ENCODE measurements at regions not wholly inside any gene's neighbourhood (a gene's known extent, or its start where the extent isn't known, plus 50 kb on each side); places are given as distances from the start of the nearest gene placed in this dataset.
"Not testable (repeated sequence)": the region's sequence is repeated elsewhere in the genome, so short reads cannot be mapped to it uniquely, and the experiment has no call there.

DNA sequence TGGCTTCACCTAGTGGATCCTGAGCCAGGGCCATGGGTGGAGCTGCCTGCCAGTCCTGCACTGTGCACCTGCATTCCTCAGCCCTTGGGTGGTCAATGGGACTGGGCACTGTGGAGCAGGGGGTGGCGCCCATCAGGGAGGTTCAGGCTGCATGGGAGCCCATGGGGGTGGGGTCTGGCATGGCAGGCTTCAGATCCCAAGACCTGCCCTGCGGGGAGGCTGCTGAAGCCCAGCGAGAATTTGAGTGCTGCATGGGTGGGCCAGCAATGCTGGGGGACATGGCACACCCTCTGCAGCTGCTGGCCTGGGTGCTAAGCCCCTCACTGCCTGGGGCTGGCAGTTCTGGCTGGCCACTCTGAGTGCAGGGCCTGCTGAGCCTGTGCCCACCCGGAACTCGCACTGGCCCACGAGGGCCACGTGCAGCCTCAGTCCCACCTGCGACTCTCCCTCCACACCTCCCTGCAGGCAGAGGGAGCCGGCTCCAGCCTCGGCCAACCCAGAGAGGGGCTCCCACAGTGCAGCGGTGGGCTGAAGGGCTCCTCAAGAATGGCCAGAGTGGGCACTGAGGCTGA lies 270.0 kb downstream of the CENPC start:
- peaks cover 9% of the 10 kb centered on the region for H3K9me3 ChIP-seq (ENCODE audit: control insufficient read depth, low read depth, low read length)
- no peak overlapping the region for H3K9ac ChIP-seq (ENCODE audit: low read length)
- H3K27me3 ChIP-seq (ENCODE audit: control insufficient read depth, insufficient read depth, low read length): no peaks in the 10 kb centered on the region
- H3K4me3 ChIP-seq (ENCODE audit: low read length): no peak overlapping the region
- no peaks in the 10 kb centered on the region for H3K36me3 ChIP-seq (ENCODE audit: control insufficient read depth, low read depth, low read length)
- H3K4me1 ChIP-seq (ENCODE audit: control insufficient read depth, low read depth, low read length): no peaks in the 10 kb centered on the region
- H3K27ac ChIP-seq (ENCODE audit: low read length): no peak overlapping the region

DNA sequence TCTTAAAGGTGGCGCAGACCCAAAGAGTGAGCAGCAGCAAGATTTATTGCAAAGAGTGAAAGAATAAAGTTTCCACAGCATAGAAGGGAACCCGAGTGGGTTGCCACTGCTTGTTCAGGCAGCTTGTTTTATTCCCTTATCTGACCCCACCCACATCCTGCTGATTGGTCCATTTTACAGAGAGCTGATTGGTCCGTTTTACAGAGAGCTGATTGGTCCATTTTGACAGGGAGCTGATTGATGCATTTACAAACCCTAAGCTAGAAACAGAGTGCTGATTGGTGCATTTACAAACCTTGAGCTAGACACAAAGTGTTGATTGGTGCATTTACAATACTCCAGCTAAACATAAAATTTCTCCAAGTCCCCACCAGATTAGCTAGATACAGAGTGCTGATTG lies 270.6 kb downstream of the CENPC start:
- H3K4me1 ChIP-seq (ENCODE audit: control insufficient read depth, low read depth, low read length); H3K9ac ChIP-seq (ENCODE audit: low read length); H3K9me3 ChIP-seq (ENCODE audit: control insufficient read depth, low read depth, low read length); H3K27ac ChIP-seq (ENCODE audit: low read length); H3K4me3 ChIP-seq (ENCODE audit: low read length); H3K27me3 ChIP-seq (ENCODE audit: control insufficient read depth, insufficient read depth, low read length); H3K36me3 ChIP-seq (ENCODE audit: control insufficient read depth, low read depth, low read length): not testable (repeated sequence)

DNA sequence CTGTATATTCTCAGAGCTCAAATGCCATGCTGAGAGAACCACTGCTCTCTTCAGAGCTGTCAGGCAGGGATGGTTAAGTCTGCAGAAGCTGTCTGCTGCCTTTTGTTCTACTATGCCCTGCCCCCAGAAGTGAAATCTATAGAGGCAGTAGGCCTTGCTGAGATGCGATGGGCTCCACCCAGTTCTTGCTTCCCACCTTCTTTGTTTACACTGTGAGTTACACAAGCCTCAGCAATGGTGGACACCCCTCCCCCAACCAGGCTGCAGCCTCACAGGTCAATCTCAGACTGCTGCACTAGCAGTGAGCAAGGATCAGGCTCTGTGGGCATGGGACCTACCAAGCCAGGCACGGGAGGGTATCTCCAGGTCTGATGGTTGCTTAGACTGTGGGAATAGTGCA lies 271.6 kb downstream of the CENPC start:
- H3K27me3 ChIP-seq (ENCODE audit: control insufficient read depth, insufficient read depth, low read length): no peaks in the 10 kb centered on the region
- no peak overlapping the region for H3K4me3 ChIP-seq (ENCODE audit: low read length)
- H3K9me3 ChIP-seq (ENCODE audit: control insufficient read depth, low read depth, low read length): peaks cover 9% of the 10 kb centered on the region
- H3K27ac ChIP-seq (ENCODE audit: low read length): no peak overlapping the region
- H3K9ac ChIP-seq (ENCODE audit: low read length): no peak overlapping the region
- no peaks in the 10 kb centered on the region for H3K4me1 ChIP-seq (ENCODE audit: control insufficient read depth, low read depth, low read length)
- no peaks in the 10 kb centered on the region for H3K36me3 ChIP-seq (ENCODE audit: control insufficient read depth, low read depth, low read length)

DNA sequence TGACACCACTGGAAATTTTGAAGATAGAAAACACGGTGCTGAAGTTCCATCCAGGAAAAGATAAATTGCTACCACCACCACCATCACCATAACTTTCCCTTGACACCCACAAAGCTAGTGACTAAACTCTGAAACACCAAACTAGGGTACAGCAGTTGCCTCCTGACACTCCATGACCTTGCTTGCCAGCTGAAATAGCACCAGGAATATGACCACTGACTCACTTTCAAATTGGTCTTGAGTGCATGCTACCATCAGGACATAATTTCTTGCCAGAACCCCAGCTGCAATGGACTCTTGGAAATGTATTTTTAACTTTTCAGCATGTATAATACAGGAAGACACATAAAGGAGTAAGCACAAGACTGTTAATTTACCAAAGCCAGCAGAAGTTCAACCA lies 283.3 kb downstream of the CENPC start:
- Histone ChIP-seq H3K9ac (ENCODE audit: low read length) (no peak overlapping the region), H3K27me3 (ENCODE audit: control insufficient read depth, insufficient read depth, low read length) (no peaks in the 10 kb centered on the region), H3K9me3 (ENCODE audit: control insufficient read depth, low read depth, low read length) (no peaks in the 10 kb centered on the region), H3K4me1 (ENCODE audit: control insufficient read depth, low read depth, low read length) (peaks cover 4% of the 10 kb centered on the region), H3K4me3 (ENCODE audit: low read length) (no peak overlapping the region), H3K27ac (ENCODE audit: low read length) (no peak overlapping the region), H3K36me3 (ENCODE audit: control insufficient read depth, low read depth, low read length) (no peaks in the 10 kb centered on the region)

DNA sequence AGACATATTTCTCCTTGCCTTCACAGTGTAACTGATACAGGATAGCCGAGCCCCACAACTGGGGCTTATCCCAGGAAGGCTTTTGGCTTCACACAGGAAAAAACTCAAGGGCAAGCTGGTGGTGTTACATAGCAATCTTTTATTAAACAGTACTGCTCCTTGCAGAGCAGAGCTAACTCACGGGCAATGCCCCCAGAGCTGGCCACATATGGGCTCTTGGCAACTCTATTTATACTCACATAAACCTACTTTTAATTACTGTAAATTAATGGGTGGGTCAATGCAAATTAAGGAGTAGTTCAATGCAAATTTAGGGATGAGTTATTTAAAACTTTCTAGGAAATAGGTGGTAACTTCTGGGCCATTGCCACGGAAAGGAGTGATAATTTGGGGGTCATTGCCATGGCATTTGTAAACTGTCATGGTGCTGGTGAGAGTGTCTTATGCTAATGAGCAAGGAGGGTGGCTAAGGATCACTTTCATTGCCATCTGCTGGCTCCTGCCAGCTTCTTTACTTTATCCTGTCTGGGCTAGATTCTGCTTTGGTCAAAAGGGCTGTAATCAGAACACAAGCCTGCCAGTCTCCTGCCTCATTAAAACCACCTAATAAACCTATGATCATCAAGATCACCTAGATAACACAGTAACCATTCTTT lies 288.8 kb downstream of the CENPC start:
- Histone ChIP-seq H3K9ac (ENCODE audit: low read length) (no peak overlapping the region), H3K36me3 (ENCODE audit: control insufficient read depth, low read depth, low read length) (no peaks in the 10 kb centered on the region), H3K27ac (ENCODE audit: low read length) (no peak overlapping the region), H3K4me3 (ENCODE audit: low read length) (no peak overlapping the region), H3K27me3 (ENCODE audit: control insufficient read depth, insufficient read depth, low read length) (no peaks in the 10 kb centered on the region), H3K9me3 (ENCODE audit: control insufficient read depth, low read depth, low read length) (no peaks in the 10 kb centered on the region), H3K4me1 (ENCODE audit: control insufficient read depth, low read depth, low read length) (no peaks in the 10 kb centered on the region)

- no peaks in the 10 kb centered on the region for H3K4me1 ChIP-seq (ENCODE audit: control insufficient read depth, low read depth, low read length)
- H3K27ac ChIP-seq (ENCODE audit: low read length): no peak overlapping the region
- H3K4me3 ChIP-seq (ENCODE audit: low read length): no peak overlapping the region
- no peaks in the 10 kb centered on the region for H3K27me3 ChIP-seq (ENCODE audit: control insufficient read depth, insufficient read depth, low read length)
- no peaks in the 10 kb centered on the region for H3K9me3 ChIP-seq (ENCODE audit: control insufficient read depth, low read depth, low read length)
- no peak overlapping the region for H3K9ac ChIP-seq (ENCODE audit: low read length)
- no peaks in the 10 kb centered on the region for H3K36me3 ChIP-seq (ENCODE audit: control insufficient read depth, low read depth, low read length)
Measured at GRCh38 chr4:67250131-67250896, 295.0 kb downstream of the CENPC start.

DNA sequence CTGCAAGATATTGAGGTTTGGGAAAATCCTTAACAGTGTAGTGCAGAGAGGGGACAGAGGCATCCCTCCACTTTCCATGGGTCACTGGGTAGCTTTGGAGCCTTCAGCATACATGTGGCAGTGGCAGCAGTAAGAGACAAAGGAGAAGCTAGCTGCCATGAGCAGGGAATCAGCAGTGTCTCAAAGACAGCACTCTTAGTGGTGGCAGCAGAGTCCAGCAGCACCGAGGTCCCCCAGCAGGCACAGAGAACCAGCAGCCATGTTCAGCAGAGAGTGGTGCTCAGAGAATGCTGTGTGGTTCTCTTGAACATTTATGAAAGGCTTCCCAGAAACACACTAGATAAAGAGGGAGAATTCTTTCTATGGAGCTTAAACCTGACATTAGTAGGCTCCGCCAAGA lies 308.5 kb downstream of the CENPC start:
- Histone ChIP-seq H3K9ac (ENCODE audit: low read length) (no peak overlapping the region), H3K27me3 (ENCODE audit: control insufficient read depth, insufficient read depth, low read length) (no peaks in the 10 kb centered on the region), H3K36me3 (ENCODE audit: control insufficient read depth, low read depth, low read length) (no peaks in the 10 kb centered on the region), H3K27ac (ENCODE audit: low read length) (no peak overlapping the region), H3K4me1 (ENCODE audit: control insufficient read depth, low read depth, low read length) (no peaks in the 10 kb centered on the region), H3K9me3 (ENCODE audit: control insufficient read depth, low read depth, low read length) (no peaks in the 10 kb centered on the region), H3K4me3 (ENCODE audit: low read length) (no peak overlapping the region)

- H3K9ac ChIP-seq (ENCODE audit: low read length): no peak overlapping the region
- no peaks in the 10 kb centered on the region for H3K27me3 ChIP-seq (ENCODE audit: control insufficient read depth, insufficient read depth, low read length)
- no peaks in the 10 kb centered on the region for H3K4me1 ChIP-seq (ENCODE audit: control insufficient read depth, low read depth, low read length)
- H3K9me3 ChIP-seq (ENCODE audit: control insufficient read depth, low read depth, low read length): no peaks in the 10 kb centered on the region
- no peaks in the 10 kb centered on the region for H3K36me3 ChIP-seq (ENCODE audit: control insufficient read depth, low read depth, low read length)
- no peak overlapping the region for H3K4me3 ChIP-seq (ENCODE audit: low read length)
- H3K27ac ChIP-seq (ENCODE audit: low read length): no peak overlapping the region
Measured at GRCh38 chr4:67236318-67236717, 309.0 kb downstream of the CENPC start.

DNA sequence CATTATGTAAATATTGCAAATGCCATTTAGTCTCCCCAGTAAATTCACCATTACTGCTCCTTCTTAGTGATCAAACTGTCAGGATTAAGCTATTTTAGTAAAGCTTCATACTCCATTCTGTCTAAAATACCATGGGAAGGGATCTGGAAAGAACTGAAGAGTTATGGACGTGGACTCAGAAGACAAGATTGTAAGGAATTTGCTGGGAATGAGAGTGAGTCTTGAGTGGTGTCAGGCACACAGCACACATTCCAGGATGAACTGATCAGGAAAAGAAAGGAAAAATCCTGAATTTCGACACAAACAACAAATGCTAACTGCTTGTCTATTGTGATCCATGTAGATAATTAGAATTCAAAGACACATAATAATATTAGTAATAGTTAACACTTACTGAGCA lies 311.0 kb downstream of the CENPC start:
- Histone ChIP-seq H3K27ac (ENCODE audit: low read length) (no peak overlapping the region), H3K9ac (ENCODE audit: low read length) (no peak overlapping the region), H3K36me3 (ENCODE audit: control insufficient read depth, low read depth, low read length) (no peaks in the 10 kb centered on the region), H3K27me3 (ENCODE audit: control insufficient read depth, insufficient read depth, low read length) (no peaks in the 10 kb centered on the region), H3K4me1 (ENCODE audit: control insufficient read depth, low read depth, low read length) (no peaks in the 10 kb centered on the region), H3K4me3 (ENCODE audit: low read length) (no peak overlapping the region), H3K9me3 (ENCODE audit: control insufficient read depth, low read depth, low read length) (no peaks in the 10 kb centered on the region)

- H3K27ac ChIP-seq (ENCODE audit: low read length): no peak overlapping the region
- no peaks in the 10 kb centered on the region for H3K36me3 ChIP-seq (ENCODE audit: control insufficient read depth, low read depth, low read length)
- H3K4me3 ChIP-seq (ENCODE audit: low read length): no peak overlapping the region
- H3K9ac ChIP-seq (ENCODE audit: low read length): no peak overlapping the region
- H3K9me3 ChIP-seq (ENCODE audit: control insufficient read depth, low read depth, low read length): no peaks in the 10 kb centered on the region
- no peaks in the 10 kb centered on the region for H3K27me3 ChIP-seq (ENCODE audit: control insufficient read depth, insufficient read depth, low read length)
- no peaks in the 10 kb centered on the region for H3K4me1 ChIP-seq (ENCODE audit: control insufficient read depth, low read depth, low read length)
Measured at GRCh38 chr4:67229148-67229547, 316.2 kb downstream of the CENPC start.

- no peaks in the 10 kb centered on the region for H3K4me1 ChIP-seq (ENCODE audit: control insufficient read depth, low read depth, low read length)
- no peaks in the 10 kb centered on the region for H3K27me3 ChIP-seq (ENCODE audit: control insufficient read depth, insufficient read depth, low read length)
- H3K4me3 ChIP-seq (ENCODE audit: low read length): no peak overlapping the region
- no peak overlapping the region for H3K9ac ChIP-seq (ENCODE audit: low read length)
- no peaks in the 10 kb centered on the region for H3K9me3 ChIP-seq (ENCODE audit: control insufficient read depth, low read depth, low read length)
- no peak overlapping the region for H3K27ac ChIP-seq (ENCODE audit: low read length)
- H3K36me3 ChIP-seq (ENCODE audit: control insufficient read depth, low read depth, low read length): no peaks in the 10 kb centered on the region
Measured at GRCh38 chr4:67220861-67221260, 324.4 kb downstream of the CENPC start.

DNA sequence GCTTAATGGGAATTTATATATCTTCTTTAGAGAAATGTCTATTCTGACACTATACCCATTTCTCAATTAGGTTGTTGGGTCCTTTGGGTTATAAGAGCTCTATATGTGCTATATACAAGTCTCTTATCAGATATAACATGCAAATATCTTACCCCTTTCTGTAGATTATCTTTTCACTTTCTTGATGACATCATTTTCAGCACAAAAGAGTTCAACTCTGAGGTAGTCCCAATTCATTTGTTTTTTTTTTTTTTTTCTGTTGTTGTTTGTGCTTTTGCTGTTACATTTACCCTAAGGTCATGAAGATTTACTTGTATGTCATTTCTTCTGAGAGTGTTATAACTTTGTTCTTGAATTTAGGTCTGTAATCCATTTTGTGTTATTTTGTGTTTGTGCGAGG lies 326.4 kb downstream of the CENPC start:
- Histone ChIP-seq H3K9ac (ENCODE audit: low read length) (no peak overlapping the region), H3K27me3 (ENCODE audit: control insufficient read depth, insufficient read depth, low read length) (no peaks in the 10 kb centered on the region), H3K9me3 (ENCODE audit: control insufficient read depth, low read depth, low read length) (no peaks in the 10 kb centered on the region), H3K27ac (ENCODE audit: low read length) (no peak overlapping the region), H3K36me3 (ENCODE audit: control insufficient read depth, low read depth, low read length) (no peaks in the 10 kb centered on the region), H3K4me1 (ENCODE audit: control insufficient read depth, low read depth, low read length) (no peaks in the 10 kb centered on the region), H3K4me3 (ENCODE audit: low read length) (no peak overlapping the region)

Data from iPS-18a (cell line).